Sigmoid colon (tissue), 3 donors: ENCODE measurements at regions not wholly inside any gene's neighbourhood (a gene's known extent, or its start where the extent isn't known, plus 50 kb on each side); places are given as distances from the start of the nearest gene placed in this dataset.

Experiments used
- POLR2A ChIP-seq, 2 donors: fragments of 450-650 bp; IDR thresholded peaks; one replicate each; pipeline ENCODE4 v1.6.1; 2016; ENCODE audit warnings: antibody characterized with exemption in 2 of 2, mild to moderate bottlenecking in 2 of 2, moderate library complexity in 2 of 2
- TF ChIP-seq, protein P1 (sequence below), 4 experiments: fragments of 450-650 bp in 3 of 4; fragments of 200-600 bp in 1 of 4; IDR thresholded peaks; one replicate each; pipeline ENCODE4 v1.5.1; 2016 to 2019; ENCODE audit warnings: antibody characterized with exemption in 4 of 4, mild to moderate bottlenecking in 3 of 4, moderate library complexity in 2 of 4

DNA sequence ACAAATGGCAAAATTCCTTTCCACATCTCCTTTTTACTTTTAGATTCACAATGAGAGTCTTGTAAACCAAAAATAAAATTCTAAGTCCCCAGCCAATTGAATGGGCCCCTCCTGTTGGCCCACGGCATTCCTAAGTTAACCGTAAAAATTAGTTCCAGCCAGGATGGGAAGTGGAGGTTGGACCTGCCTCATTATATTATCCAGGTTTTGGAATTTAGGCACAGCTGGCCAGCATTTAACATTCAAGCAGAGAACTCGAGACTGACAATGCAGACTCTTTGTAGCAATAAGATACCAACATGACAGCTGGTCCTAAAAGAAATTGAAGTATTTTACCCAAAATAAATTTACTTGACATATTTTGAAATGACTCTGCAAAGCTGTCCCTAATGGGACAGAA lies 321.0 kb upstream of the NAALADL2 start:
- TF ChIP-seq, protein P1, sequence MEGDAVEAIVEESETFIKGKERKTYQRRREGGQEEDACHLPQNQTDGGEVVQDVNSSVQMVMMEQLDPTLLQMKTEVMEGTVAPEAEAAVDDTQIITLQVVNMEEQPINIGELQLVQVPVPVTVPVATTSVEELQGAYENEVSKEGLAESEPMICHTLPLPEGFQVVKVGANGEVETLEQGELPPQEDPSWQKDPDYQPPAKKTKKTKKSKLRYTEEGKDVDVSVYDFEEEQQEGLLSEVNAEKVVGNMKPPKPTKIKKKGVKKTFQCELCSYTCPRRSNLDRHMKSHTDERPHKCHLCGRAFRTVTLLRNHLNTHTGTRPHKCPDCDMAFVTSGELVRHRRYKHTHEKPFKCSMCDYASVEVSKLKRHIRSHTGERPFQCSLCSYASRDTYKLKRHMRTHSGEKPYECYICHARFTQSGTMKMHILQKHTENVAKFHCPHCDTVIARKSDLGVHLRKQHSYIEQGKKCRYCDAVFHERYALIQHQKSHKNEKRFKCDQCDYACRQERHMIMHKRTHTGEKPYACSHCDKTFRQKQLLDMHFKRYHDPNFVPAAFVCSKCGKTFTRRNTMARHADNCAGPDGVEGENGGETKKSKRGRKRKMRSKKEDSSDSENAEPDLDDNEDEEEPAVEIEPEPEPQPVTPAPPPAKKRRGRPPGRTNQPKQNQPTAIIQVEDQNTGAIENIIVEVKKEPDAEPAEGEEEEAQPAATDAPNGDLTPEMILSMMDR (IDR thresholded peaks at IDR 0.05): no peak
- no peak for TF ChIP-seq POLR2A (IDR thresholded peaks at IDR 0.05)
